ENCODE measurements at regions not wholly inside any gene's neighbourhood (a gene's known extent, or its start where the extent isn't known, plus 50 kb on each side); places are given as distances from the start of the nearest gene placed in this dataset.
A peak's percentile ranks its signal among the peaks of the same experiment; 100 is the strongest.

GRCh38 chr12:105813201-105813600 is 325.6 kb downstream of the NUAK1 start:
- DNase-seq, result no peak

- peak; percentile 59 for DNase-seq
These were observed 324.5 kb downstream of the NUAK1 start for GRCh38 chr12:105814283-105814682.

DNA sequence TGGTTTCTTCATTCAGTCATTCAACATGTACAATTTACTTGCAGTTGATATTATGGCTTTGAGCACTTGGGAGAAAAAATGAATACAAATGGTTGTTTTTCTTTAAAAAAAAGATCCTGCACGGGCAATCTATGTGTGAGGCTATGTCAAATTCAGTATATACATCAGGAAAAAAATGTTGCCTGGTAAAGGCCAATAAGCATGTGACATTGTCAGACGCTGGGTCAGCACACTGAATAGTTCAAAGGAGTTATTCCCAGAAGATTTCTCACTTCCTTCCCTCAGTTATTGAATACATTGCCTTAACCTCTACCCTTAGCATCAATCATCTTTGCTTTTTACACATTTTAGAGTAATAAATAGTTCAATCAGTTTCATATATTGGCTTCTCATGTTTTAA is 319.2 kb downstream of the NUAK1 start:
- DNase-seq, result no peak

DNA sequence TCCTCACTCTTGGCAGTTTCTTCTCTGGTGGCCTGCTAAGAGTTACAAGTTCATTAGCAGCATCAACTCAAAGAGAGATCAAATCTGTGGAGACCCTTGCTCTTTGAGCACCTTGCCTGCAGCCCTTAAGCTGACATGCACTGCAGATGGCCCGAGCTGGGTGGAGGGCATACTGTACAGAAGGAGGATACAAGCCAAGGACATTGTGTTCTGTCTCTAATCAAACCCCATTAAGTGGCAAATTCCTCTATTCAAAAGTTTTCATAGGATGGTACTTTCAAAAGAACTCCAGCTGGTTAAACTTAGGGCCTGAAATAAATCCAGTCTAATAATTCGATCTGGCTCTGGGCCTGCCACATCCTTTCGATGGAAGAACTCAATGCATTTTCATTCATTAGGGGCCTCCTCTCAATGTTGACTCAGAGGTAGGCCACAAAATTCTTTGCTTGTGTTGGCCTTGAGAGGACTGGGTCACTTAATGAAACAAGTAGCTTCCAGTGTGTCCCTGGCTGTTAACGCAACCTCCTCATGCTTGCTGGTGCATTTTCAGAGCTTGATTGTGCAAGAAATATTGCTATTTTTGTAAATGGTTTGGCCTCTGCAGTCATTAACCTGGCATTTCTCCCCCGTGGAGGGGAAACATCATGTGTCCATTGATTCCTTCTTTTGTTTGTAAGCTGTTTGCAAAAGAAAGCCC is 318.2 kb downstream of the NUAK1 start:
- DNase-seq, result no peak

GRCh38 chr12:105822131-105823105 is 316.3 kb downstream of the NUAK1 start:
- DNase-seq, result no peak

GRCh38 chr12:105823810-105824209 is 314.9 kb downstream of the NUAK1 start:
- no peak for DNase-seq

DNA sequence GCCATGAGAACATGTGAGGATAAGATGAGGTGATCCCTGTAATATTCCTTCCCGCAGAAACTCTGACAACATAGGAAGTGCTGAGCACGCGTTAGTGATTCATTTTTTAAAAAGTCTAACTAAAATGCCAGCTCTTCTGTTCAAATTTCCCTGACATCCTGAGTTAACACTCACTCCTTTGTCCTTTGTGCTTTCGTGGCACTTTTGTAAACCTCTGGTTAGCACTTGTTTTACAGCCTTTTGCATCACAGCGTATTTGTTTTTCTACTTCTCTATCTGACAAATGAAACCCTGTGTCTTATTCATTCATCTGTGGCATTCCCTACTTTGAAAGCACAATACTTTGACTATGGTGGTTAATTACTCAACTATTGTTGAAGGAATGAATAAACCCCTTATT is 313.6 kb downstream of the NUAK1 start:
- no peak for DNase-seq

DNA sequence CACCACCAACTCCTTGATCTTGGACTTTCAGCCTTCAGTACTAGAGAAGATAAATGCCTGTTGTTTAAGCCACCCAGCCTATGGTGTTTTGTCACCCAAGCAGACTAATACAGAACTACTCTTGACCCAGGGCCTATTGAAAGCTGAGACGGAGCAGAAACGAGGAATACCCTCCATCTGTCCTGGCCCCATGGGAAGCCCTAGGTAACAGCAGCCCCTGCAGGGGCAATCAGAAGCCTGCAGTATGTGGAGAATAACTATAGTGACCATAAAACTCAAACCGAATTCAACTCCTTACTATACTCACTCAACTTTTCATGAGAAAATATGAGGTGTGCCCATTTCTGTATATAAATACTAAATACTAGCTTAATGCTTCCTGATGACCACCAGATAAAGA is 307.4 kb downstream of the NUAK1 start:
- no peak for DNase-seq

- no peak for DNase-seq
These were observed 306.7 kb downstream of the NUAK1 start for GRCh38 chr12:105832021-105832420.

DNA sequence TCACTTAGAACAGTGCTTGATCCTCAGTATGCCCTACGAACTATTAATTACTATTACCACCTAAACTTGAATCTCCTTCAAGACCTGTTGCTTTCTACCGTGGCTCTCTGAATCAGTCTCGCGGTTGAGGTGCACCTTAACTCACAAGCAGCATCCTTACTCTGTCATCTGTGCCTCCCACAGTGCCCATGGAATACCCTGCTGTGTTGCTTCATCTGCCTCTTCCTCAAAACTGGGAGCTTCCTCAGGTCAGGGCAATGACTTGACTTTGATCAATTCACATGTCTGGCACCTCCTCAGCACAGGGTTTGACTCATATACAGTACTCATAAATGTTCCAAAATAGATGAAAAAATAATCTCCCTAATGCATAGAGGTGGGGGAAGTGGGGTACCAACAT is 305.9 kb downstream of the NUAK1 start:
- DNase-seq, result no peak

DNA sequence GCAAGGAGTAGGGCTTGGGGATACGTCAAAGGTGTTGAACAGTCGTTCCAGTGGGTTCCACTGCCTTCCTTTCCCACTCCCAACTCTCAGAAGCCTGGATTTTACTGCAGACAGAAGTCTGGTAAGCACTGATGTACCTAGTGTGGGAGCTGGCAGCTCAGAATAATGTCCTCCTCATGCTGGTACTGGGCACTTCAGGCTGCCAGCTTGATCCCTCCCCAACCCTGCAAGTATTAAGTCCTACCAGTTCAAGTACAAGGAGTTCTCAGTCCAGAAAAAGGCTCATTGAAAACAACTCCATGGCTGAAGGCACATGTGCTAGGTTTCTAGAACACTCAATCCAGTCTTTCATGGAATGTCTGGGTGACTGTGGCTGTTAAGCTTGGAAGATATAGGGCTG is 304.3 kb downstream of the NUAK1 start:
- DNase-seq, result no peak

DNA sequence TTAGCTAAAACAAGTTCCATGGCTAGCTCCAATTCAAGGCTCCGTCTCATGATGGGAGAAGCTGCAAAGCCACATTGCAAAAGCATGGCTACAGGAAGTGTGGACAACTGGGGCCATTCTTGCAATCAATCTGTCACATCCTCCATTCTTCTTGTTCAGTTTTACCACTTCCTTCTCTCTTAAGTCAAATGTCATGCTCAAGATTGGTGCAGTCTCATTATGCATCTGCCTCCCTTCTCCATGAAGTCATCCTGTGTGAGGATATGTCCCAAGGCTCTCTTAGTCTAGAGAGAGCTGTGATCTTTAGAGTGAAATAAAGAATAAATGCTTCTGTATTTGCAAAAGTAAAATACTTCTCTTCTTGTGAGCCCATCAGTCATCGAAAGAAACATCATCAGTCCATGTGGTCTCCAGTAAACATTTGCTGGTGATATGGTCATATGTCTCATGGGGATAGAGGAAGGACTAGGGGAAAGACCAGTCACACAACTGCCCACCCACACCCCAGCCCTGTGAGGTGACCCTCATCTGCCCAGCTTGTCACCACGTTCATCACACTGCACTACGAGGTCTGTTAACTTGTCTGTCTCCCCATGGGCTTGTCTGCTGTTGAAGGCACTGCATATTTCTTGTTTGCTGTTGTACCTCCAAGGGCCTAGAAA is 303.0 kb downstream of the NUAK1 start:
- no peak for DNase-seq

- DNase-seq, result no peak
These were observed 302.5 kb downstream of the NUAK1 start for GRCh38 chr12:105836242-105836622.

- DNase-seq, result no peak
These were observed 299.1 kb downstream of the NUAK1 start for GRCh38 chr12:105839629-105840127.

DNA sequence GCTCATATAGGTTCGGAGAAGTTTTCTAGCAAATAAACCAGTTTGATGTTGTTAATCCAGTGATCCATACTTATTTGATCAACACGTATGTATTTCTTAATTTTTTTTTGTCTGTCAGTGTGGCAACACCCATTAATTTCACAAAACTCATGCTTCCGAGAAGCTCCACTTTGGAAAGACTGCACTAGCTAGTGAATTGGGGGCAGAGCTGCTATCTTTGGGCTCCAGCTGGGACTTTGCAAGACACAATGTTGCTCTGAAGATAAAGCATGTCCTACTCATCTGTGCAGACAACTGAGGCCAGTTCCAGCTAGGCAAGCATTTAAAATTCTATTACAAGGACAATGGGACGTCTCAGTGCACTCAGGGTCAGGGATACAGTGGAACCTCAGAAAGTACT is 298.4 kb downstream of the NUAK1 start:
- no peak for DNase-seq

GRCh38 chr12:105841840-105842239 is 296.9 kb downstream of the NUAK1 start:
- DNase-seq, result no peak

- no peak for DNase-seq
These were observed 295.2 kb downstream of the NUAK1 start for GRCh38 chr12:105843561-105843960.

DNA sequence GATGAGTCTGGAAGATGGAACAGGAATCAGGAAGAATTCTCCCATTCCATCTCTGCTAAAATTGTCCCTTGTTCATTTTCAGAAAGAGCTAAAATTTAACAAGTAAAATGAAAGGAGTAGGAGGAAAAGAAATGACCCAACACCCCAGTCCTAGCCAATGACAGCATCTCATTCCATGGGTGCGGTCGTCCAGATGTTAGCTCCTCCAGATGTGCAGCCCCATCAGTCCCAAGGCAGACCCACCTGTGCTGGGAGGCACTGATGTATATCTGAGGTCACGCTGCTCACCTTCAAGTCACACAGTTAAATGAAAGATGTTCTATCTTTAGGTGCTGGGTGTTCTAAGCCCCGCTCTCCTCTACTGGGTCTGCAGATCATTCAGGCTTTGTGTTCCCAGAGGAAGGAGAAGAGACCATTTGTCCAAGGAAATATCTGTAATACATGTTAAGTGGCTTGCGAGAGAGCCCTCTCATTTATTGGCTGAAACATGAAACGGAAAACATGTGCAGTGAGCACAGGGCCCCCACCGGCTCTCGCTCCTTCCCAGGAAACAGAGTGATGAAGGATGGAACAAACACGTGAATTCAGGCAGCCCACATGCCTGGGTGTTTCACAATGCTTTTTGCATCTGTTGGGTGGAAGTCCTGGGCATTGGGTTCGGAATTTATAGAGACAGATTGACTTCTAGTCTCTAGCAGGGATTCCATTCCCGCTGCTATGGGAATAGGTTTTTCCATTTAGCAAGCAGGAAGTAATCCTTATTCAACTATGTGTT is 294.6 kb downstream of the NUAK1 start:
- DNase-seq, result peak; percentile 87

DNA sequence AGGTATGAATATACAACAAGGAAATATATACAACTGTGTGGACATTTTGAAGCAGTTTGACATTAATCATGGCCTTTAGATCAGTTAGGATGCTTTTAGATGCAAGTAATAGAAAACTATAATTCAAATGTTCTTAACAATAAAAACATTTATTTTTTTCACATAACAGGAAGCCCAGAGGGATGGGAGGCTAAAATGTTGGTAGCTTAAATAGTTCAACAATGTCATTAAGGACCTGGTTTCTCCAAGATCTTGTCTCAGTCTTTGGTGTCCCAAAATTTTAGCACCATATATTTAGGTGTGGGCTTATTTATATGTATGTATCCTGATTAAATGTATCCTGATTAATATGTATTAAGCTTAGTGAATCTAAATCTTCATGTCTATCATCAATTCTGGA is 292.4 kb downstream of the NUAK1 start:
- no peak for DNase-seq

DNA sequence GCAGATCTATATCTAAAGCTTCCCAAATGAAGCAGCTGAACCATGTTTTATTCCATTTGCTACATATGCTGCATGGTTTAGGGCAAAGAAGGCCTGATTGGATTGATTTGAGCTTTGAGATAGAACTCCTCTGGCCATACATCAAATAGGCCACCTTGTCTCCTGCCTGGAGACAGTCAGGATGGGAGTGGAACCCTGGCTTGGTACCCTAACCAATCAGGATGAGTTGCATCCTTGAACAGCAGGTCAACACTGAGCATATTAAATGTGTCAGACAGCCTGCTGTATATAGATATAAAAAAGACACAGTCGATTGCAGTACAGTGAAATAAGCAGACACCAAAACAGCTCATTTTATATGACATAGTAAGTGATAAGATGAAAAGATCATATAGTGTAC is 291.7 kb downstream of the NUAK1 start:
- DNase-seq, result no peak

DNA sequence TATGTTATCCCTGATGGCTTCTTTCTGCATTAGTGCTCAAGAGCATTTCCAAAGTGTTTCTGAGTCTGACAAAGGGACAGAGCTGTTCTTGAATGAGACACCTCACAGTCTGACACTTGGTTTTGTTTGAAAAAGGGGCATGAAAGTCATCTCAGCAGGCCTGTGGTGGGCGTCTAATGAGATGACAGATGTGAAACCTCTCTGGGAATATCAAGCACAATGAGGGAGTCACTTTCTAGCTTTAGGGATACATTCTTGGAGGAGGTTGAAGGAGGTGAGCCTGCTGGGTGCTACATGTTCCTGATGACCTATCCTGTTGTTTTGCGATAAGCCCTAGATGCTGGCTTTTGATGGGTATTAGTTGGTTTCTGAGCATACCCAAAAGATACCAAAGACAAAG is 290.5 kb downstream of the NUAK1 start:
- DNase-seq, result no peak

All from tongue (tissue), 1 donor.